Activated B cell treated with CpG ODN at 0.5 μM for 24 hours (primary cell): ENCODE measurements at regions not wholly inside any gene's neighbourhood (a gene's known extent, or its start where the extent isn't known, plus 50 kb on each side); places are given as distances from the start of the nearest gene placed in this dataset.

Experiments
- ATAC-seq: fragments of 200-7000 bp; cut with Tn5 transposase; one replicate; pipeline ENCODE4 v1.10.0; 2021; ENCODE audit warnings: low read depth, mild to moderate bottlenecking, moderate library complexity
- CTCF ChIA-PET: fragments of 350-600 bp; sonication (Branson Sonifier 250); formaldehyde crosslinking; loops from one replicate; lab custom pipeline; 2021; ENCODE audit warnings: antibody characterized with exemption; lab: Charles Lee
- POLR2A ChIA-PET: fragments of 350-600 bp; sonication (Branson Sonifier 250); formaldehyde crosslinking; loops from one replicate; lab custom pipeline; 2021; ENCODE audit warnings: antibody characterized with exemption; lab: Charles Lee
- DNase-seq: peaks from one replicate; pipeline ENCODE4 v3.0.0; 2022
- H3K27ac Mint-ChIP-seq: one replicate; pipeline ENCODE4 v1.8.0; 2020; ENCODE audit warnings: mixed read lengths
- H3K27me3 Mint-ChIP-seq: one replicate; pipeline ENCODE4 v1.8.0; 2021; ENCODE audit warnings: mixed read lengths
- H3K36me3 Mint-ChIP-seq: one replicate; pipeline ENCODE4 v1.8.0; 2021; ENCODE audit warnings: low read depth, mixed read lengths
- H3K4me1 Mint-ChIP-seq: one replicate; pipeline ENCODE4 v1.8.0; 2021; ENCODE audit warnings: mixed read lengths
- H3K4me3 Mint-ChIP-seq: one replicate; pipeline ENCODE4 v1.8.0; 2020; ENCODE audit warnings: mild to moderate bottlenecking, mixed read lengths
- H3K9me3 Mint-ChIP-seq: one replicate; pipeline ENCODE4 v1.8.0; 2020; ENCODE audit warnings: mixed read lengths
- CTCF ChIP-seq: fragments of 200-600 bp; IDR thresholded peaks from one replicate; pipeline ENCODE4 v1.8.0; 2022; ENCODE audit warnings: antibody characterized with exemption, mild to moderate bottlenecking
- intact Hi-C: fragments of 100-400 bp; cut with micrococcal nuclease; formaldehyde crosslinking; loops from one replicate; pipeline ENCODE4 v1.15.1; 2024

GRCh38 chr2:223141606-223142005 lies 89.6 kb downstream of the KCNE4 start:
- Mint-ChIP-seq H3K4me3 (no peak overlapping the region), H3K27ac (no peak overlapping the region), H3K36me3 (no peaks in the 10 kb centered on the region), H3K27me3 (no peaks in the 10 kb centered on the region), H3K9me3 (no peaks in the 10 kb centered on the region), H3K4me1 (no peaks in the 10 kb centered on the region)
- DNase-seq (no peak), ATAC-seq (no peak)
- POLR2A ChIA-PET: no interaction called here
- intact Hi-C loops: no loop called here
- TF ChIP-seq CTCF: no peak
- CTCF ChIA-PET: no interaction called here

- Mint-ChIP-seq H3K9me3 (no peaks in the 10 kb centered on the region), H3K27me3 (no peaks in the 10 kb centered on the region), H3K36me3 (no peaks in the 10 kb centered on the region), H3K4me3 (no peak overlapping the region), H3K27ac (no peak overlapping the region), H3K4me1 (no peaks in the 10 kb centered on the region)
- DNase-seq (no peak), ATAC-seq (no peak)
- ChIA-PET POLR2A (no interaction called here), CTCF (no interaction called here)
- intact Hi-C loops: no loop called here
- TF ChIP-seq CTCF: no peak
Measured at GRCh38 chr2:223142118-223142517, 90.1 kb downstream of the KCNE4 start.

GRCh38 chr2:223147431-223147830 lies 95.4 kb downstream of the KCNE4 start:
- ChIA-PET CTCF (no interaction called here), POLR2A (no interaction called here)
- intact Hi-C loops: no loop called here
- DNase-seq (no peak), ATAC-seq (no peak)
- Mint-ChIP-seq H3K27ac (no peak overlapping the region), H3K27me3 (no peaks in the 10 kb centered on the region), H3K36me3 (no peaks in the 10 kb centered on the region), H3K4me3 (no peak overlapping the region), H3K4me1 (no peaks in the 10 kb centered on the region), H3K9me3 (no peaks in the 10 kb centered on the region)
- TF ChIP-seq CTCF: no peak

GRCh38 chr2:223148516-223148915 lies 96.5 kb downstream of the KCNE4 start:
- Mint-ChIP-seq H3K4me3 (no peak overlapping the region), H3K27ac (no peak overlapping the region), H3K27me3 (no peaks in the 10 kb centered on the region), H3K4me1 (no peaks in the 10 kb centered on the region), H3K36me3 (no peaks in the 10 kb centered on the region), H3K9me3 (no peaks in the 10 kb centered on the region)
- no peak for DNase-seq
- TF ChIP-seq CTCF: no peak
- intact Hi-C loops: no loop called here
- POLR2A ChIA-PET: no interaction called here
- CTCF ChIA-PET: no interaction called here
- ATAC-seq: no peak

GRCh38 chr2:223155956-223156355 lies 104.0 kb downstream of the KCNE4 start:
- H3K36me3 Mint-ChIP-seq: no peaks in the 10 kb centered on the region
- no peak for TF ChIP-seq CTCF
- POLR2A ChIA-PET: no interaction called here
- CTCF ChIA-PET: no interaction called here
- H3K27me3 Mint-ChIP-seq: peaks cover 3% of the 10 kb centered on the region
- H3K4me1 Mint-ChIP-seq: no peaks in the 10 kb centered on the region
- ATAC-seq: no peak
- DNase-seq: no peak
- intact Hi-C loops: no loop called here
- H3K27ac Mint-ChIP-seq: no peak overlapping the region
- no peak overlapping the region for H3K4me3 Mint-ChIP-seq
- no peaks in the 10 kb centered on the region for H3K9me3 Mint-ChIP-seq
